ENCODE measurements at regions not wholly inside any gene's neighbourhood (a gene's known extent, or its start where the extent isn't known, plus 50 kb on each side); places are given as distances from the start of the nearest gene placed in this dataset.
"Not testable (repeated sequence)": the region's sequence is repeated elsewhere in the genome, so short reads cannot be mapped to it uniquely, and the experiment has no call there.

DNA sequence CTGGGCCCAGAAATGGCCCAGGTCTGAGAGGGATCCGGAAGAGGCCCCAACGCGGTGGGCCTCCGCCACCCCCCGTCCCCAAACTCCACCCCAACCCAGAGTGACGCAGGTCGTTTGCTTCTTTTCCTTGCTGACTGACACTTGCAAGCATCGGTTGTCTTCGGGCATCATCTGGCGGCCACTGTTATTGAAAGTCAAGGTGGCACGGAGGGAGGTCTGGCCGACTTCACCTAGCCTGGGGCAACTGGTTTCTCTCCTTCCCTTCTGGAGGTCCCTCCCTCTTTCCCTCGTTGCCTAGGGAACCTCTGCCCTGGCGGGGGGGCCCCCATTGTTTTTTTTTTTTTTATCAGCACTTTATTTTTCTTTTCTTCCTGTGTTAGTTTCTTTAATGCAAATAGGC, 241.8 kb downstream of the ALG10 start:
- DNase-seq (ENCODE audit: low read depth, low spot score): no peak
- in situ Hi-C loops (cut with HindIII; ENCODE audit: low pct_unique_long_range_greater_than_20kb, low sequenced_read_pairs): no loop called here

DNA sequence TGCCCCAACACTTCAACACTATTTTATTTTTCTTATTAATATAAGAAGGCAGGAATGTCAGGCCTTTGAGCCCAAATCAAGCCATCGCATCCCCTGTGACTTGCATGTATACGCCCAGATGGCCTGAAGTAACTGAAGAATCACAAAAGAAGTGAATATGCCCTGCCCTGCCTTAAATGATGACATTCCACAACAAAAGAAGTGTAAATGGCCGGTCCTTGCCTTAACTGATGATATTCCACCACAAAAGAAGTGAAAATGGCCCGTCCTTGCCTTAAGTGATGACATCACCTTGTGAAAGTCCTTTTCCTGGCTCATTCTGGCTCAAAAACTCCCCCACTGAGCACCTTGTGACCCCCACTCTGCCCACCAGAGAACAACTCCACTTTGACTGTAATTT, 251.4 kb downstream of the ALG10 start:
- in situ Hi-C loops (cut with HindIII; ENCODE audit: low pct_unique_long_range_greater_than_20kb, low sequenced_read_pairs): not testable (repeated sequence)

DNA sequence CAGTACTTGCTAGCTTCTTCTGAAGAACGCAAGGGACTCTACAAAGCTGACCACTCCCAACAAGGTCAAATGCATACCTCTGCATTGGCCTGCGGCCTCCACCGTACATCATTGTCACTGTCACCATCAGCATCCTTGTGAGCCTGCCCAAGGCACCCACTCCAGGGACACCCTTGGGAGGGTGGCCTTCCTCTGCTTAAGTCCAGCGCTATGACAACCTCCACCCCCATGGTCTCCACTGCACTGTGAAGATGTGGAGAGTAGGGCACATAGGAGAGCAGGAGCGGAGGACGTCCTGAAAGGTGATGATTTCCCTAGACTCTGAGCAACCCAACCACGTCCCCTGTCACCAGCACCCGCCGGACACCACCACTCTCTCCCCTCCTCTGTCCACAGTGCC, 252.8 kb downstream of the ALG10 start:
- no peak for DNase-seq (ENCODE audit: low read depth, low spot score)
- in situ Hi-C loops (cut with HindIII; ENCODE audit: low pct_unique_long_range_greater_than_20kb, low sequenced_read_pairs): no loop called here

More for the DNA sequence above, 251.4 kb downstream of the ALG10 start:
- not testable (repeated sequence) for DNase-seq (ENCODE audit: low read depth, low spot score)

DNA sequence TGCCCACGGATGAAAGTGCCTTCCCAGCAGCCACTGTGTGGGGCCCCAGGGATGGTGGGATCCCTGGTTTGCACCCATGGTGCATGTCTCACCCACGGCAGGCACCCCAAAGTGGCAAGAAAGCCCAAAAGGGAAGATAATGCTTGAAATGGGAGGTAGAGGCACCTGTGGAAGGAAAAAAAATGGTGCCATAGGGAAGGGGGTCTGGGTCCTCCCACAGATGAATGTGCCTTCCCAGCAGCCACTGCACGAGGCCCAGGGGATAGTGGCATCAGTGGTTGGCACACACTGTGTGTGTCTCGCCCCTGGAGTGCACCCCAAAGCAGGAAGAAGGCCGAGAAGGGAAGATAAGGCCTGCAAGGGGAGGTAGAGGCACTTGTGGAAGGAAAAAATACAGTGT, 264.2 kb downstream of the ALG10 start:
- no peak for DNase-seq (ENCODE audit: low read depth, low spot score)
- in situ Hi-C loops (cut with HindIII; ENCODE audit: low pct_unique_long_range_greater_than_20kb, low sequenced_read_pairs): no loop called here

DNA sequence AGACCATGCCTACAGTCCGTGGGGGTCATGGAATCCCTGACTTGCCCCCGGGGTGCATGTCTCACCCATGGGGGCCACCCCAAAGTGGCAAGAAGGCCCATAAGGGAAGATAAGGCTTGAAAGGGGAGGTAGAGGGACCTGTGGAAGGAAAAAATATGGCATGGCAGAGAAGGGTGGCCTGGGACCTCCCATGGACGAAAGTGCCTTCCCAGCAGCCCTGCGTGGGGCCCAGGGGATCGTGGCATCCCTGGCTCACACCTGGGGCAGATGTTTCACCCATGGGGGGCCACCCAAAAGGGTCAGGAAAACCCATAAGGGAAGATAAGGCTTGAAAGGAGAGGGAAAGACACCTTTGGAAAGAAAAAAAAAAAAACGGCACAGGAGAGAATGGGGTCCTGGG, 264.6 kb downstream of the ALG10 start:
- DNase-seq (ENCODE audit: low read depth, low spot score): no peak

DNA sequence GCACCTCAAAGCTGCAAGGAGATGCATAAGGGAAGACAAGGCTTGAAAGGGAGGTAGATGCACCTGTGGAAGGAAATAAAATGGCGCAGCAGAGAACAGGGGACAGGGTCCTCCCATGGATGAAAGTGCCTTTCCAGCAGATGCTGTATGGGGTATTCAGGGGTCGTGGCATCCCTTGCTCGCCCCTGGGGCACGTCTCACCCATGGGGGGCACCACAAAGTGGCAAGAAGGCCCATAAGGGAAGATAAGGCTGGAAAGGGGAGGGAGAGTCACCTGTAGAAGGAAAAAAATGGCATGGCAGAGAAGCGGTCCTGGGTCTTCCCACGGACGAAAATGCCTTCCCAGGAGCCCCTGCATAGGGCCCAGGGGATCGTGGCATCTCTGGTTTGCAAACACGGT, 265.1 kb downstream of the ALG10 start:
- in situ Hi-C loops (cut with HindIII; ENCODE audit: low pct_unique_long_range_greater_than_20kb, low sequenced_read_pairs): no loop called here
- no peak for DNase-seq (ENCODE audit: low read depth, low spot score)

More for the DNA sequence above, 264.6 kb downstream of the ALG10 start:
- in situ Hi-C loops (cut with HindIII; ENCODE audit: low pct_unique_long_range_greater_than_20kb, low sequenced_read_pairs): no loop called here

DNA sequence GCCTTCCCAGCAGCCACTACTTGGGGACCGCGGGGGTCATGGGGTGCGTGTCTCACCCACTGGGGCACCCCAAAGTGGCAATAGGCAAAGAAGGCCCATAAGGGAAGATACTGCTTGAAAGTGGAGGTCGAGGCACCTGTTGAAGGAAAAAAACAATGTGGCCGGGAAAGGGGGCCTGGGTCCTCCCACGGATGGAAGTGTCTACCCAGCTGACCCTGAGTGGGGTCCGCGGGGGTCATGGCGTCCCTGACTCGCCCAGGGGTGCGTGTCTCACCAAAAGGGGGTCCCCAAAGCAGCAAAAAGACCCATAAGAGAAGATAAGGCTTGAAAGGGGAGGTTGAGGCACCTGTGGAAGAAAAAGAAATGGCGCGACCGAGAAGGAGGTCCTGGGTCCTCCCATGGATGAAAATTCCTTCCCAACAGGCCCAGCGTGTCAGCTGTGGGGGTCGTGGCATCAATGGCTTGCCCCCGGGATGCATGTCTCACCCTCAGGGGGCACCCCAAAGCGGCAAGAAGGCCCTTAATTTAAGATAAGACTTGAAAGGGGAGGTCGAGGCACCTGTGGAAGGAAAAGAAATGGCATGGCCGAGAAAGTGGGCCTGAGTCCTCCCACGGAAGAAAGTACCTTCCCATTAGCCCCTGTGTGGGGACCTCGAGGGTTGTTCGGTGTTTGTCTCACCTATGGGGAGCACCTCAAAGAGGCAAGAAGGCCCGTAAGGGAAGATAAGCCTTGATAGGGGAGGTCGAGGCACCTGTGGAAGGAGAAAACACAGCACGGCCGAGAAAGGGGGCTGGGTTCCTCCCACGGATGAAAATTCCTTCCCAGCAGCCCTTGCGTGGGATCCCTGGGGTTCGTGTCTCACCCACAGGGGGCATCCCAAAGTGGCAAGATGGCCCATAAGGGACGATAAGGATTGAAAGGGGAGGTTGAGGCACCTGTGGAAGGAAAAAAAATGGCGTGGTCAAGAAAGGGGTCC, 266.0 kb downstream of the ALG10 start:
- no peak for DNase-seq (ENCODE audit: low read depth, low spot score)
- in situ Hi-C loops (cut with HindIII; ENCODE audit: low pct_unique_long_range_greater_than_20kb, low sequenced_read_pairs): no loop called here

DNA sequence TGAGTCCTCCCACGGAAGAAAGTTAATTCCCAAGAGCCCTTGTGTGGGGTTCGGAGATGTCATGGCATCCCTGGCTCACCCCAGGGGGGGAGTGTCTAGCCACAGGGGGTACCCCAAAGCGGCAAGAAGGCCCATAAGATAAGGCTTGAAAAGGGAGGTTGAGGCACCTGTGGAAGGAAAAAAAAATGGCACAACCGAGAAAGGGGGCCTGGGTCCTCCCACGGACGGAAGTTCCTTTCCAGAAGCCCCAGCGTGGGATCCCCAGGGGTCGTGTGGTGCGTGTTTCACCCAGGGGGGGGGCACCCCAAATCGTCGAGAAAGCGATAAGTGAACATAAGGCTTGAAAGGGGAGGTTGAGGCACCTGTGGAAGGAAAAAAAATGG, 266.7 kb downstream of the ALG10 start:
- no peak for DNase-seq (ENCODE audit: low read depth, low spot score)
- in situ Hi-C loops (cut with HindIII; ENCODE audit: low pct_unique_long_range_greater_than_20kb, low sequenced_read_pairs): no loop called here

DNA sequence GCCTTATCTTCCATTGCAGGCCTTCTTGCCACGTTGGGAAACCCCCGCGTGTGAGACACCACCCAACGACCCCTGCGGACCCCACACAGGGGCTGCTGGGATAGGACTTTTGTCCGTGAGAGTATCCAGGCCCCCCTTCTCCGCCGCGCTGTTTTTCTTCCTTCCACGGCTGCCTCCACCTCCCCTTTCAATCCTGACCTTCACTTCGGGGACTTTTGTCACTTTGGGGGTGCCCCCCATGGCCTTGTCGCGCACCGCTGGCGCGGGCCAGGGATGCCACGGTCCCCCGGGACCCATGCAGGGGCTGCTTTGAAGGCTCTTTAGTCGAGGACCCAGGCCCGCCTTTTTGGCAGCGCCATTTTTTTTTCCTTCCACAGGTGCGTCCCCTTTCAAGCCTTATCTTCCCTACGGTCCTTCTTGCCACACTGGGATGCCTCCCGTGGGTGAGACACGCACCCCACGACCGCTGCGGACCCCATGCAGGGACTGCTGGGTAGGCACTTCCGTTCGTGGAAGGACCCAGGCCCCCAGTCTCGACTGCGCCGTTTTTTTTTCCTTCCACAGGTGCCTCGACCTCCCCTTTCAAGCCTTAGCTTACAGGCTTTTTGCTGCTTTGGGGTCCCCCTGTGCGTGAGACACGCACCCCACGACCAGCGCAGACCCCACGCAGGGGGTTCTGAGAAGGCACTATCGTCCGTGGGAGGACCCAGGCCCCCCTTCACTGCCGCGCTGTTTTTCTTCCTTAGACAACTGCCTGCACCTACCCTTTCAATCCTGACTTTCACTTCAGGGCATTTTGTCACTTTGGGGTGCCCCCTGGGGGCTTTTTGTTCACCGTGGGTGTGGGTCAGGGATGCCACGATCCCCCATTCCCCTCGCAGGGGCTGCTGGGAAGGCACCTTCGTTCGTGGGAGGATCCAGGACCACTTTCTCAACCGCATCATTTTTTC, 267.4 kb downstream of the ALG10 start:
- in situ Hi-C loops (cut with HindIII; ENCODE audit: low pct_unique_long_range_greater_than_20kb, low sequenced_read_pairs): no loop called here
- DNase-seq (ENCODE audit: low read depth, low spot score): no peak

DNA sequence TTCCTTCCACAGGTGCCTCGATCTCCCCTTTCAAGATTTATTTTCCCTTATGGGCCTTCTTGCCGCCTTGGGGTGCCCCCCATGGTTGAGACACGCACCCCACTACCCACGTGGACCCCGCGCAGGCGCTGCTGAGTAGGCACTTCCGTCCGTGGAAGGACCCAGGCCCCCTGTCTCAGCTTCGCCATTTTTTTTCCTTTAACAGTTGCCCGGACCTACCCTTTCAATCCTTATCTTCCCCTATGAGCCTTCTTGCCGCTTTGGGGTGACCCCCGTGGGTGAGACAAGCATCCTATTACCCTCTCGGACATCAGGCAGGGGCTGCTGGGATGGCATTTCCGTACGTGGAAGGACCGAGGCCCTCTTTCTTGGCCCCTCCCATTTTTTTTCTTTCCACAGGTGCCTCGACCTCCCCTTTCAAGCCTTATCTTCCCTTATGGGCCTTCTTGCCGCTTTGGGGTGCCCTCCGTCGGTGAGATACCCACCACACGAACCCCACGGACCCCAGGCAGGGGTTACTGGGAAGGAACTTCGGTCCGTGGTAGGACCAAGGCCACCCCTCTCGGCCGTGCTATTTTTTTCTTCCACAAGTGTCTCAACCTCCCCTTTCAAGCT, 268.2 kb downstream of the ALG10 start:
- in situ Hi-C loops (cut with HindIII; ENCODE audit: low pct_unique_long_range_greater_than_20kb, low sequenced_read_pairs): no loop called here
- DNase-seq (ENCODE audit: low read depth, low spot score): no peak

DNA sequence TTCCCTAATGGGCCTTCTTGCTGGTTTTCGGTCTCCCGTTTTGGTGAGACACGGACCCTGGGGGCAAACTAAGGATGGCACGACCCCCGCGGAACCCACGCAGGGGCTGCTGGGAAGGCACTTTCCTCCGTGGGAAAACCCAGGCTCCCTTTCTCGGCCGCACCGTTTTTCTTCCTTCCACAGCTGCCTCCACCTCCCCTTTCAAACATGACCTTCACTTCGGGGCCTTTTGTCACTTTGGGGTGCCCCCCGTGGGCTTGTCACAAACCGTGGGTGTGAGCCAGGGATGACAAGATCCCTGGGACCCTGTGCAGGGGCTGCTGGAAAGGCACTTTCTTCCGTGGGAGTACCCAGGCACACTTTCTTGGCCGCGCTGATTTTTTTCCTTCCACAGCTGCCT, 268.7 kb downstream of the ALG10 start:
- DNase-seq (ENCODE audit: low read depth, low spot score): no peak
- in situ Hi-C loops (cut with HindIII; ENCODE audit: low pct_unique_long_range_greater_than_20kb, low sequenced_read_pairs): no loop called here

DNA sequence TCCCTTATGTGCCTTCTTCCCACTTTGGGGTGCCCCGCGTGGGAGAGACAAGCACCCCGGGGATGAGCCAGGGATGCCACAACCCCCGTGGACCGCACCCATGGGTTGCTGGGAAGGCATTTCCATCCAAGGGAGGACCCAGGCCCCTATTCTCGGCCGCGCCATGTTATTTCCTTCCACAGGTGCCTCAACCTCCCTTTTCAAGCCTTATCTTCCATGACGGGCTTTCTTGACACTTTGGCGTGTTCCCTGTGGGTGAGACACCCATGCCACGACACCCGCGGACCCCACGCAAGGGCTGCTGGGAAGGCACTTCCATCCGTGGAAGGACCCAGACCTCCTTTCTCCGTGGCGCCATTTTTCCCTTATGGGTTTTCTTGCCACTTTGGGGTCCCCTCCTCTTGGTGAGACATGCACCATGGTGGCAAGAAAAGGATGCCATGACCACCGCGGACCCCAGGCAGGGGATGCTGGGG, 269.2 kb downstream of the ALG10 start:
- in situ Hi-C loops (cut with HindIII; ENCODE audit: low pct_unique_long_range_greater_than_20kb, low sequenced_read_pairs): no loop called here
- no peak for DNase-seq (ENCODE audit: low read depth, low spot score)

DNA sequence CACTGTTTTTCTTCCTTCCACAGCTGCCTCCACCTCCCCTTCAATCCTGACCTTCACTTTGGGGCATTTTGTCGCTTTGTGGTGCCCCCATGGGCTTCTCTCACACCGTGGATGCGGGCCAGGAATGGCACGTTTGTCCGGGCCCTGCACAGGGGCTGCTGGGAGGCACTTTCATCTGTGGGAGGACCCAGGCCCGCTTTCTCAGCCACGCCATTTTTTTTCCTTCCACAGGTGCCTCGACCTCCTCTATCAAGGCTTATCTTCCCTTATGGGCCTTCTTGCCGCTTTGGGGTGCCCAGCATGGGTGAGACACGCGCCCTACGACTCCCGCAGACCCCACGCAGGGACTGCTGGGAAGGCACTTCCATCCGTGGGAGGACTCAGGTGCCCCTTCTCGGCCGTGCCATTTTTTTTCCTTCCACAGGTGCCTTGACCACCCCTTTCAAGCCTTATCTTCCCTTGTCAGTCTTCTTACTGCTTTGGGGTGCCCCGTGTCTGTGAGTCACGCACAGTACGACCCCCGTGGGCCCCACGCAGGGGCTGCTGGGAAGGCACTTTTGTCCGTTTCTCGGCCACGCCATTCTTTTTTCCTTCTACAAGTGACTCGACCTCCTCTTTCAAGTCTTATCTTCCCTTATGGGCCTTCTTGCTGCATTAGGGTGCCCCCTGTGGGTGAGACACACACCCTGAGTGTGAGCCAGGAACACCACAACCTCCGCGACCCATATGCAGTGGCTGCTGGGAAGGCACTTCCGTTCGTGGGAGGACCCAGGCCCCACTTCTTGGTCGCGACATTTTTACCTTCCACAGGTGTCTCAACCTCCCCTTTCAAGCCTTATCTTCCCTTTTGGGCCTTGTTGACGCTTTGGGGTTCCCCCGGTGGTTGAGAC, 270.7 kb downstream of the ALG10 start:
- in situ Hi-C loops (cut with HindIII; ENCODE audit: low pct_unique_long_range_greater_than_20kb, low sequenced_read_pairs): no loop called here
- peak; percentile 73 for DNase-seq (ENCODE audit: low read depth, low spot score)

DNA sequence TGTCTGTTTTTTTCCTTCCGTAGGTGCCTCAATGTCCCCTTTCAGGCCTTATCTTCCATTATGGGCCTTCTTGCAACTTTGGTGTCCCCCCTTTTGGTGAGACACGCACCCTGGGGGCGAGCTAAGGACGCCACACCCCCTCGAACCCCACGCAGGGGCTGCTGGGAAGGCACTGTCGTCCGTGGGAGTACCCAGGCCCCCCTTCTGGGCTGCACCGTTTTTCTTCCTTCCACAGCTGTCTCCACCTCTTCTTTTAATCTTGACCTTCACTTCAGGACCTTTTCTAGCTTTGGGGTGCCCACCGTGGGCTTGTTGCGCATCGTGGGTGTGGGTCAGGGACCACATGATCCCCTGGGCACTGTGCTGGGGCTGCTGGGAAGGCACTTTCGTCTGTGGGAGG, 271.8 kb downstream of the ALG10 start:
- in situ Hi-C loops (cut with HindIII; ENCODE audit: low pct_unique_long_range_greater_than_20kb, low sequenced_read_pairs): no loop called here

DNA sequence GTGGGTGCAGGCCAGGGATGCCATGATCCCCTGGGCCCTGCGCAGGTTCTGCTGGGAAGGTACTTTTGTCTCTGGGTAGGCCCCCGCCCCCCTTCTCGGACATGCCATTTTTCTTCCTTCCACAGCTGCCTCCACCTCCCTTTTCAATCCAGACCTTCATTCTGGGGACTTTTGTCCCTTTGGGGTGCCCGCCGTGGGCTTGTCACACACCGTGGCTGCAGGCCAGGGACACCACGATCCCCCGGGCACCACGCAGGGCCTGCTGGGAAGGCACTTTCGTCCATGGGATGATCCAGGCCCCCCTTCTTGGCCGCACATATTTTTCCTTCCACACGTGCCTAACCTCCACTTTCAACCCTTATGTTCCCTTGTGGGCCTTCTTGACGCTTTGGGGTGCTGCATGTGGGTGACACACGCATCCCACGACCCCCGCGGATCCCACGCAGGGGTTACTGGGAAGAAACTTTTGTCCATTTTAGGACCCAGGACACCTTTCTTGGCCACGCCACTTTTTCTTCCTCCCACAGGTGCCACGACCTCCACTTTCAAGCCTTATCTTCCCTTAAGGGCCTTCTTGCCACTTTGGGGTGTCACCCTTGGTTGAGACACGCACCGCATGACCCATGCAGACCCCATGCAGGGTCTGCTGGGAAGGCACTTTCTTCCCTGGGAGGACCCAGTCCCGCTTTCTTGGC, 272.5 kb downstream of the ALG10 start:
- no peak for DNase-seq (ENCODE audit: low read depth, low spot score)
- in situ Hi-C loops (cut with HindIII; ENCODE audit: low pct_unique_long_range_greater_than_20kb, low sequenced_read_pairs): no loop called here

More for the DNA sequence above, 271.8 kb downstream of the ALG10 start:
- DNase-seq (ENCODE audit: low read depth, low spot score): no peak

DNA sequence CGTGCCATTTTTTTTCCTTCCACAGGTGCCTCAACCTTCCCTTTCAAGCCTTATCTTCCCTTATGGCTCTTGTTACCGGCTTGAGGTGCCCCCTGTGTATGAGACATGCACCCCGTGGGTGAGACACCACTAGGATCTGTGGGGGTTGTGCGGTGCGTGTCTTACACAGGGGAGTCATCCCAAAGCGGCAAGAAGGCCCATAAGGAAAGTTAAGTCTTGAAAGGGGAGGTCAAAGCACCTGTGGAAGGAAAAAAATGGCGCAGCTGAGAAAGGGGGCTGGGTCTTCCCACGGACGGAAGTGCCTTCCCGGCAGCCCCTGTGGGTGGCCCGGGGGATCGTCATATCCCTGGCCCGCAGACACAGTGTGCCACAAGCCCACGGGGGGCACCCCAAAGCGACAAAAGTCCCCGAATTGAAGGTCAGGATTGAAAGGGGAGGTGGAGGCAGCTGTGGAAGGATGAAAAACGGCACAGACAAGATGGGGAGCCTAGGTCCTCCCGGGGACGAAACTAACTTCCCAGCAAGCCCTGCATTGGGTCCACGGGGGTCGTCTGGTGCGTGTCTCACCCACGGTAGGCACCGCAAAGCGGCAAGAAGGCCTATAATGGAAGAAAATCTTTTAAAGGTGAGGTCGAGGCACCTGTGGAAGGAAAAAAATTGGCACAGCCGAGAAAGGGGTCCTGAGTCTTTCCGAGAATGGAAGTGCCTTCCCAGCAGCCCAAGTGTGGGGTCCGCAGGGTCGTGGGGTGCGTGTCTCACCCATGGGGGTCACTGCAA, 273.3 kb downstream of the ALG10 start:
- no peak for DNase-seq (ENCODE audit: low read depth, low spot score)
- in situ Hi-C loops (cut with HindIII; ENCODE audit: low pct_unique_long_range_greater_than_20kb, low sequenced_read_pairs): no loop called here

All from SK-MEL-5 (cell line).